Astrocyte of the spinal cord (primary cell): ENCODE measurements at regions not wholly inside any gene's neighbourhood (a gene's known extent, or its start where the extent isn't known, plus 50 kb on each side); places are given as distances from the start of the nearest gene placed in this dataset.

ENCODE experiments used
- DNase-seq: peaks from one replicate; pipeline ENCODE4 v3.0.0; 2011; ENCODE audit warnings: low read depth, low spot score
- H3K4me3 ChIP-seq: 2 replicates; pipeline ENCODE4 v1.5.1; 2011; ENCODE audit warnings: low read depth, mild to moderate bottlenecking, low read length, moderate library complexity
- CTCF ChIP-seq: IDR thresholded peaks from 2 replicates; pipeline ENCODE4 v1.5.1; 2012; ENCODE audit warnings: low read depth, mild to moderate bottlenecking, low read length, inconsistent platforms
- in situ Hi-C: cut with HindIII; loops from 2 replicates; pipeline ENCODE4 v1.10.0; 2017; ENCODE audit warnings: low sequenced_read_pairs

GRCh38 chr9:88303721-88304451, 84.4 kb upstream of the SPIN1 start:
- peak; percentile 9 for DNase-seq
- in situ Hi-C loops: no loop called here
- TF ChIP-seq CTCF: no peak
- no peak overlapping the region for H3K4me3 ChIP-seq

GRCh38 chr9:88302579-88303324, 85.5 kb upstream of the SPIN1 start:
- no peak for DNase-seq

GRCh38 chr9:88300556-88300955, 87.7 kb upstream of the SPIN1 start:
- H3K4me3 ChIP-seq: no peak overlapping the region
- in situ Hi-C loops: no loop called here
- no peak for TF ChIP-seq CTCF
- DNase-seq: no peak

More at GRCh38 chr9:88302579-88303324, 85.5 kb upstream of the SPIN1 start:
- in situ Hi-C loops: no loop called here
- TF ChIP-seq CTCF: no peak
- H3K4me3 ChIP-seq: no peak overlapping the region

GRCh38 chr9:88291856-88292255, 96.4 kb upstream of the SPIN1 start:
- no peak for DNase-seq
- in situ Hi-C loops: no loop called here
- no peak for TF ChIP-seq CTCF
- no peak overlapping the region for H3K4me3 ChIP-seq

GRCh38 chr9:88291056-88291455, 97.2 kb upstream of the SPIN1 start:
- H3K4me3 ChIP-seq: no peak overlapping the region
- DNase-seq: no peak
- in situ Hi-C loops: no loop called here
- no peak for TF ChIP-seq CTCF

GRCh38 chr9:88289532-88289931, 98.7 kb upstream of the SPIN1 start:
- no peak for DNase-seq
- TF ChIP-seq CTCF: no peak
- H3K4me3 ChIP-seq: no peak overlapping the region
- in situ Hi-C loops: no loop called here
